HG03196 (cell line): ENCODE measurements at regions not wholly inside any gene's neighbourhood (a gene's known extent, or its start where the extent isn't known, plus 50 kb on each side); places are given as distances from the start of the nearest gene placed in this dataset.

ENCODE experiments used
- ATAC-seq: cut with Tn5 transposase; IDR thresholded peaks from one replicate; pipeline ENCODE4 v1.9.1; 2021; ENCODE audit not compliant: unreplicated experiment

DNA sequence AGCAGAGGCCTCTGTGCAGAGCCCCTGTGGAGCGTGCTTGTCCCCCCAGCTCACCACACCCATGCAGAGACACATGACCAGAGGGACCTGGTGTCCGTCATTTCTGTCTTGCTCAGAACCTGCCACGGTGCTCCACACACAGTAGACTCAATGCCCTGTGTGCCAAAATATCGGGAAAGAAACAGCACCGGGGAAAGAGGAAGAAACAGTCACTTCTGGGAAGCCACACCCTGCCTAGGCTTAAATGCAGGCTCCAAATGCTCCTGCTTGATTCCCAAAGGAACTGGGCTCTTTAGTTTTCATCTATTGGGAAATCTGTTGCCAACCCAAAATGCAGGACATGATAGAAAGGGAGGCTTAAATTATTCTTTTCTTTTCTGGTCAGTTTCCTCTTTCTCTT lies 503.9 kb downstream of the CD83 start:
- ATAC-seq, result no peak

DNA sequence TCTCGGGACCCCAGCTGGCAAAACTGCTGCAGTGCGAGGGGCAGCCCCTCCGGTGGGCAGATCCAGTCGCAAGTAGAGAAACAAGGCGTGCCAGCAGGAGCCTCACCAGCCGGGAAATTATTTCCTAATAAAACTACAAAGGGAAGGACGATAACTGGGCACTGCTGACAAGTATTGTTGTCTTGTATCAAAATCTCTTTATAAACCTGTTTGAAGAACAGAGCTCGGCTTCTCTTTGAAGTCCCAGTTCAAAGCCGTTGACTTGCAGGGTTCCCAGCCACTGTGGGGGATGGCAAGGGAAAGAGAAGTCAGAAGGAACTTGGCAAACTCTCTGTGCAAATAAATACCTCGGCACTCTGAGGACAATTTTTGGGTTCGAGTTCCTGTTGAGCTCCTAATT lies 504.5 kb downstream of the CD83 start:
- no peak for ATAC-seq

- ATAC-seq, result no peak
Measured at GRCh38 chr6:14622909-14623505, 505.4 kb downstream of the CD83 start.

DNA sequence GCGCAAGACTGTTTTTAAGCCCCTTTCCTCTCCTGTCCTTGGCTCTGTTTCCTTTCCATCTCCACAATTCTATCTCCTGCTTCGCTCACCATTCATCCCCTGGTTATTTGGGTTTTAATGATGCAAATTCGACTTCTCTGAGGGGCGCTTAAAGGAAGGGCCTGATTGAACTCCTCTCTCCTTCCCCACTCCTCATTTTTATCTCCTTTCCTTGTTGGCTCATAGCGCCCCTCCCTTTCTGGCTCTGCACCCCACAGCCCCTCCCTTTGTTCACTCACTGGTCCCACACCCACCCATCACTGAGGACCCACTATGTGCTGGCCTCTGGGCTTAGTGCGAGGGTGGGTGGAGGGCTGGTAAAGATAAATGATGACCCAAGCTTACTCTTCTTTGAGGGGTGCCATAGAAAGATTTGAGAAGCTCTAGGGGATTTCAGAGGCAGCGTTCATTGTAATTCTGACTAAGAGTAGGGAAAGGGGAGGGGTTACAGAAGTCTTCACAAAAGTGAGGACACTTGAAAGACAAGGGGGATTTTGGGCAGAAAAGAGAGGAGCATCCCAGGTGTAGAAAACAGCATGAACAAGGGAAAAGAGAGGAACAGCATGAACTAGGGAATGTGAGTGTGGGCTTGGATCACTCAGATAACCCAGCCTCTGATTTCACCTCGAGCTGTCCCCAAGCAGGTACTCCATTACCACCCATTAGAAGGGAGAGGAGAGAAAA lies 507.8 kb downstream of the CD83 start:
- ATAC-seq, result no peak

DNA sequence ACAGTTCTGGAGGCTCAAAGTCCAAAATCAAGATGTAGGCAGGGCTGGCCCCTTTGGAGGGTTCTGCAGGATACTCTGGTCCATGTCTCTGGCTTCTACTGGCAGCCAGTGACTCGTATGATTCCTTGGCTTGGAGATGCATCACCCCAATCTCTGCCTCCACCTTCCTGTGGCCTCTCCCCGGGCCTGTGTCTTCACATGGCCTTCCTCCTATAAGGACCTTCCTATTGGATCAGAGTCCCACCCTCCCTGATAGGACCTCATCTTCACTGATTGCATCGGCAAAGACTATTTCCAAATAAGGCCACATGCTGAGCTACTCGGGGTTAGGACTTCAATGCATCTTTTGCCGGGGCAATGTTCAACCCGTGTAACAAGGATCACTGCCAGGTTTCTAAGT lies 509.0 kb downstream of the CD83 start:
- no peak for ATAC-seq

- ATAC-seq, result no peak
Measured at GRCh38 chr6:14630016-14630415, 512.4 kb downstream of the CD83 start.

DNA sequence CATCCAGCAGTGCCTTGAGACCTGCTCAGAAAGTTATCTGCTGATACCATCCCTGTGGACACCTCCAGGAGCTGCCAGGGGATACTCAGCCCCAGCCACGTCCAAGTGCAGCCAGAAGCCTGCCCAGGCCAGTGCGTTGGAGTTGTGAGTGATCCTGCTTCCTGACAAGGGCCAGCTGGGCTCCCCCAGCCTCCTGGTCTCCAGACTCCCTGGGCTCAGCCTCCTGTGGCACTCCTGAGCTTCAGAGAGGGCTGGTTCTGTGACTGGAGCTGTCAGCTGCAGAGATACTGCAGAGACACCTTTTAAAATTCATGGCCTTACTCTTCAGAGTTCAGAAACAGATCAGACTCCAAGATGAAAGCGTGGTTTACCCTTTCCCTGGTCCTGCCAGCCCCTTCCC lies 515.9 kb downstream of the CD83 start:
- ATAC-seq, result no peak

GRCh38 chr6:14634072-14634471 lies 516.5 kb downstream of the CD83 start:
- ATAC-seq, result no peak

- no peak for ATAC-seq
Measured at GRCh38 chr6:14635195-14635594, 517.6 kb downstream of the CD83 start.

DNA sequence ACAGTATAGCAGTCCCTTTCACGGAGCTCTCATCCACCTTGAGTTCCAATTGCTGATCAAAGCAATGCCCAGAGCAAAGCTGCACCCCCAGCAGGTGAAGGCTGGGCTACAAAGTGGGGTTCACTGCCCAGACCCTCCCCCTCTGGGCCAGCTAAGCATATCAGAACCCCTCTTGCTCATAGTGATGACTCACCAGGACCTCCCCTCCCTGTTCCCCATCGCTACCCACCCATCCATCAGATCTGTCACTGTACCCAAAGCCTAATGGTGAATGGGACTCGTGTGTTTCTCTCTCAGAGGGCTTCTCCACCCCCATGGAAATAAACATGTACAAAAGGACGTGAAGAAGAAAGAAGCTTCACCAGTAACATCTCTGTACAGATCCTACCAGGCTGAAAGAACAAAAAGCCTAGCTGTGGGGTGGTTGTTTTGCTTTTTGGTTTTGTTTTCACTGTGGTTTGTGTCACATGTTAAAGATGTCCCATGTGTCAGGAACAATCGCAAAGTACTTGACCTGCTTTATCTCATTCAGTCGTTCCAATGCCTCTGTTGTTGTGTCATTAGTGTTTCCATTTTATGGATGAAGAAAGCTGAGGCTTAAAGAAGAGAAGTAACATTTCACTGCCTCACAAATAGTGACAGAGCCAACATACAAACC lies 518.5 kb downstream of the CD83 start:
- ATAC-seq, result no peak

DNA sequence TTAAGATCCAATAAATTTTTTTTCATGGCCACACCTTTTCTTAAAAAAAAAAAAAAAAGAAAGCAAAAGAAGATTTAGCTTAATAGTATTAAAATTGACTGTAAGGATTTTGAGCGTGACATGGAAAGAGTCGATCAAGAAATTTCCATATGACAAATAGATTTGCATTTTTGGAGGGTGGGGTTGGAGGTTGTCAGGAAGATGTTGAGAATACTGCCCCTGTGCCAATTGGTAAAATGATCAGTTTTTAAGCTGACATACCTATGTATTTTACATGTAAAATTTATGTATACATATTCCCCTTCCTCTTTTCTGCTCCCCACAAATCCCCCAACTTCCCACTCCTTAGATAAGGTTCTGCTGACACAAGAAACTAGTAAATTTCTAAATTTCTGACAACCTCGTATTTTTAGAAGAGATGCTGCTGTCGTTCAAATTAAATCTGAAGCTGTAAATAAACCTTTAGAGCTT lies 520.9 kb downstream of the CD83 start:
- ATAC-seq, result no peak

DNA sequence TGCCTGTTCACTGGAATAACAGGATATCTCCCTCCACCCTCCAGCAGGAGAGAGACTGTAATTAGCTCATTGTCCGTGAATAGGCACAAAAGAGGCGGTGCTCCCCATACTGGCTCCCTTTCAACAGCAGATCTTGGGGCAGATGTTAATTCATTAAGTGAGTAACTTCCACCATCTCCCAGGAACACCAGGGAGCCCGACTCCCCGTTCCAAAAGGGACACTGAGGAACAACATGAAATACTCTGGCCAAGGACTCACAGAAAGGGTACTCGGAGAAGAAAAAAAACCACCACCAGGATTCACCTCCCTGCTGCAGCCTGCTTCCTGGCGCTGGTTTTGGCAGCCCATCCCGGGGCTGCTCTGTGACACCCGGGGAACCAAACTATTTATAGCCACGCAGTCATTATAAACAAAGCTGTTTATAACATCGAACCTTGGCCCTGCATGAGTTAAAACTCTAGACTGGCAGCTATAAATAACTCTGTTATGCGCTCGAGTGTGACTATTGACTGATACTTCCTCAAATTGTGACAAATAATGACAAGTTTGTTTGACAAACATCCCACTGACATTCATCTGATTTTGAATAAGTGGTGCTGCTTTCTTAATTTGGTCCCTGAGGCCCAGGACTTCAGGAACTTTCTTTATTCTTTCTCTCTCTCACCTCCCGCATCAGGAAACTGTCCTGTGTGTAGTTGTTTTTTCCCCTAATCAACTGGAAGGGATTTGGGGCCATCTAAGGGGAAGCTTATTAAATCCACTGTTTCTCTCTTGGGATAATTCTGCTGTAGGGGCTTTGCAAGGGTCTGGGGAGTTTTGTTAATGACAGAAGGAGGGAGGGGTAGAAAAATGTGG lies 521.6 kb downstream of the CD83 start:
- no peak for ATAC-seq

GRCh38 chr6:14639983-14640599 lies 522.5 kb downstream of the CD83 start:
- no peak for ATAC-seq

GRCh38 chr6:14640631-14641030 lies 523.1 kb downstream of the CD83 start:
- ATAC-seq, result no peak

- ATAC-seq, result no peak
Measured at GRCh38 chr6:14641423-14642135, 524.0 kb downstream of the CD83 start.

- no peak for ATAC-seq
Measured at GRCh38 chr6:14642136-14642505, 524.5 kb downstream of the CD83 start.

DNA sequence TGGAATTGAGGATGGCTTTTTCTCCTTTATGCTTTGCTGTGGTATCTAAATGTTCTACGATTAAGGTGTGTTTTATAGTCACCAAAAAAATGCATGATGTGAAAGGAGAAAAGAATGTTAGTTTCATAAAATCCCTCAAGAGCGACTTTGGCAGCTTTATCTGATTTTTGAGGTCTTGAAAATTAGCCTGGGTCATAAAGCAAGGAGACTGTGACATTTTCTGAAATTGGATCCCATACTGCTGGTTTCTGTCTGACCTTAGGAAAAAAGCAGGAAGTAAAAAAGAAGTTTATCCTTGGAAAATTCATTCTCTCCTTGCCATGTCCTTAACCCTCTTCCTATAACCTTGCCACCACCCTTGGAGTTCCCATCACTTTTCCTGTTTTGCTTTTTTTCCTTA lies 525.3 kb downstream of the CD83 start:
- ATAC-seq, result no peak

- no peak for ATAC-seq
Measured at GRCh38 chr6:14644381-14644780, 526.8 kb downstream of the CD83 start.

GRCh38 chr6:14645221-14645620 lies 527.6 kb downstream of the CD83 start:
- ATAC-seq, result no peak

- no peak for ATAC-seq
Measured at GRCh38 chr6:14645841-14646240, 528.3 kb downstream of the CD83 start.
